ENCODE measurements at regions not wholly inside any gene's neighbourhood (a gene's known extent, or its start where the extent isn't known, plus 50 kb on each side); places are given as distances from the start of the nearest gene placed in this dataset.

DNA sequence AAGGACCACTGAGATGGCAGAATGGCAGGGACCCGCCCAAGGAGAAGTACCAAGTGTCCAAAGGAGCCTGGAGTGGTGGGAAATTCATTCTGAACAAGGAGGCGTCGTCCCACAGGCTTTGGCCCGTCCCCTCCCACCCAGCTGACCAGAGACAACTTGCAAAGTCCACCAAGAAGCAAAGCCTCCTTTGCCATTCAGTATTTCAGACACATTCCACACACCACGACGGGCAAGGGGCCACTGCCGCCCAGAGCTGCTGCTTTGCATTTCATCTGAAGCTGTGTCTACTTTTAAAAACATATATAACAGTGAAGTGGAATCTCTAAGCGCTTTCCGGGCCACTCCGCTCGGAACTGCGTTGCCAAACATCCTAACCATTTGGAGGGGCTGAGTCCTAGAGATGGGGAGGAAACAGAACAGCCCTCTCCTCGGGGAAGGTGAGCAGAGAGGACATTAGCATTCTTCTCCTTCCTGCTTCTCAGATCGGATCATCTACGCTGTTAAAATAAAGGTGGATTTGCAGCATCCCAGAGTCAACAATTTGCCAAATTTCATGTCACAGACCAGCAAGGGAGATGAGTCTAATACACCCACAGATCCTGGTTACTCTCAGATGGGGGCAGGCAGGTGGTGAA, 89.0 kb upstream of the ZNF507 start:
- Histone ChIP-seq H3K79me2 (ENCODE audit: insufficient read depth, low read length) (no peaks in the 10 kb centered on the region), H3K27me3 (ENCODE audit: control insufficient read depth in 1 of 2, insufficient read depth in 2 of 2, low read length in 2 of 2) (peaks cover 0 to 19% of the 10 kb centered on the region in 2 experiments; a peak in 1 of 5 replicates), H3K27ac (ENCODE audit: extremely low read length, insufficient read depth, low read length) (no peak overlapping the region), H3K9ac (ENCODE audit: insufficient read depth, low read depth, low read length) (no peak overlapping the region), H3K4me2 (ENCODE audit: low read depth, low read length) (no peak overlapping the region), H3K36me3 (replicated peaks in 1 of 2; ENCODE audit: control insufficient read depth in 1 of 2, insufficient read depth in 2 of 2, low read length in 2 of 2) (no peaks in the 10 kb centered on the region), H3K9me3 (ENCODE audit: low read length) (no peaks in the 10 kb centered on the region), H3K4me3 (replicated peaks in 1 of 3; ENCODE audit: insufficient read depth in 1 of 3, low read depth in 2 of 3, low read length in 3 of 3) (no peak overlapping the region), H3K4me1 (ENCODE audit: insufficient read depth, low read length) (no peaks in the 10 kb centered on the region), H4K20me1 (ENCODE audit: insufficient read depth, low read length) (no peaks in the 10 kb centered on the region), H2AFZ (ENCODE audit: low read length) (no peak overlapping the region)
- ChIA-PET CTCF (ENCODE audit: low intra/inter-chr PET ratio, low total read pairs) (no interaction called here), POLR2A (no interaction called here)
- no TSS peak for BruUV-seq (replicated peaks)
- FAIRE-seq (no peak), ATAC-seq (no peak), DNase-seq (ENCODE audit: low spot score) (no peak)
- intact Hi-C loops (cut with micrococcal nuclease; ENCODE audit: unreplicated experiment), result no loop called here
- WGBS (ENCODE audit: low lambda C conversion rate), result 35% methylated on average over 11 of the region's 15 CpGs
- TF ChIP-seq, protein P1, sequence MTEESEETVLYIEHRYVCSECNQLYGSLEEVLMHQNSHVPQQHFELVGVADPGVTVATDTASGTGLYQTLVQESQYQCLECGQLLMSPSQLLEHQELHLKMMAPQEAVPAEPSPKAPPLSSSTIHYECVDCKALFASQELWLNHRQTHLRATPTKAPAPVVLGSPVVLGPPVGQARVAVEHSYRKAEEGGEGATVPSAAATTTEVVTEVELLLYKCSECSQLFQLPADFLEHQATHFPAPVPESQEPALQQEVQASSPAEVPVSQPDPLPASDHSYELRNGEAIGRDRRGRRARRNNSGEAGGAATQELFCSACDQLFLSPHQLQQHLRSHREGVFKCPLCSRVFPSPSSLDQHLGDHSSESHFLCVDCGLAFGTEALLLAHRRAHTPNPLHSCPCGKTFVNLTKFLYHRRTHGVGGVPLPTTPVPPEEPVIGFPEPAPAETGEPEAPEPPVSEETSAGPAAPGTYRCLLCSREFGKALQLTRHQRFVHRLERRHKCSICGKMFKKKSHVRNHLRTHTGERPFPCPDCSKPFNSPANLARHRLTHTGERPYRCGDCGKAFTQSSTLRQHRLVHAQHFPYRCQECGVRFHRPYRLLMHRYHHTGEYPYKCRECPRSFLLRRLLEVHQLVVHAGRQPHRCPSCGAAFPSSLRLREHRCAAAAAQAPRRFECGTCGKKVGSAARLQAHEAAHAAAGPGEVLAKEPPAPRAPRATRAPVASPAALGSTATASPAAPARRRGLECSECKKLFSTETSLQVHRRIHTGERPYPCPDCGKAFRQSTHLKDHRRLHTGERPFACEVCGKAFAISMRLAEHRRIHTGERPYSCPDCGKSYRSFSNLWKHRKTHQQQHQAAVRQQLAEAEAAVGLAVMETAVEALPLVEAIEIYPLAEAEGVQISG (CRISPR knock-in tag; IDR thresholded peaks at IDR 0.05), result no peak
- TF ChIP-seq, protein P2, sequence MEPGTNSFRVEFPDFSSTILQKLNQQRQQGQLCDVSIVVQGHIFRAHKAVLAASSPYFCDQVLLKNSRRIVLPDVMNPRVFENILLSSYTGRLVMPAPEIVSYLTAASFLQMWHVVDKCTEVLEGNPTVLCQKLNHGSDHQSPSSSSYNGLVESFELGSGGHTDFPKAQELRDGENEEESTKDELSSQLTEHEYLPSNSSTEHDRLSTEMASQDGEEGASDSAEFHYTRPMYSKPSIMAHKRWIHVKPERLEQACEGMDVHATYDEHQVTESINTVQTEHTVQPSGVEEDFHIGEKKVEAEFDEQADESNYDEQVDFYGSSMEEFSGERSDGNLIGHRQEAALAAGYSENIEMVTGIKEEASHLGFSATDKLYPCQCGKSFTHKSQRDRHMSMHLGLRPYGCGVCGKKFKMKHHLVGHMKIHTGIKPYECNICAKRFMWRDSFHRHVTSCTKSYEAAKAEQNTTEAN (CRISPR knock-in tag; conservative IDR thresholded peaks at IDR 0.05), result no peak
- no peak for TF ChIP-seq ZNF253 (CRISPR knock-in tag; IDR thresholded peaks at IDR 0.05; ENCODE audit: borderline replicate concordance)
- no peak for TF ChIP-seq MED1 (CRISPR knock-in tag; IDR thresholded peaks at IDR 0.05)
- no peak for TF ChIP-seq SRSF1 (optimal IDR thresholded peaks at IDR 0.05; ENCODE audit: low read depth, low read length)
- TF ChIP-seq, protein P3, sequence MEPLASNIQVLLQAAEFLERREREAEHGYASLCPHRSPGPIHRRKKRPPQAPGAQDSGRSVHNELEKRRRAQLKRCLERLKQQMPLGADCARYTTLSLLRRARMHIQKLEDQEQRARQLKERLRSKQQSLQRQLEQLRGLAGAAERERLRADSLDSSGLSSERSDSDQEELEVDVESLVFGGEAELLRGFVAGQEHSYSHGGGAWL (CRISPR knock-in tag; IDR thresholded peaks at IDR 0.05), result no peak
- TF ChIP-seq SMYD3 (CRISPR knock-in tag; IDR thresholded peaks at IDR 0.05), result no peak
- no peak for TF ChIP-seq SSRP1 (CRISPR knock-in tag; IDR thresholded peaks at IDR 0.05)
- TF ChIP-seq KDM6A (CRISPR knock-in tag; IDR thresholded peaks at IDR 0.05; ENCODE audit: low read depth), result no peak
- TF ChIP-seq, protein P4, sequence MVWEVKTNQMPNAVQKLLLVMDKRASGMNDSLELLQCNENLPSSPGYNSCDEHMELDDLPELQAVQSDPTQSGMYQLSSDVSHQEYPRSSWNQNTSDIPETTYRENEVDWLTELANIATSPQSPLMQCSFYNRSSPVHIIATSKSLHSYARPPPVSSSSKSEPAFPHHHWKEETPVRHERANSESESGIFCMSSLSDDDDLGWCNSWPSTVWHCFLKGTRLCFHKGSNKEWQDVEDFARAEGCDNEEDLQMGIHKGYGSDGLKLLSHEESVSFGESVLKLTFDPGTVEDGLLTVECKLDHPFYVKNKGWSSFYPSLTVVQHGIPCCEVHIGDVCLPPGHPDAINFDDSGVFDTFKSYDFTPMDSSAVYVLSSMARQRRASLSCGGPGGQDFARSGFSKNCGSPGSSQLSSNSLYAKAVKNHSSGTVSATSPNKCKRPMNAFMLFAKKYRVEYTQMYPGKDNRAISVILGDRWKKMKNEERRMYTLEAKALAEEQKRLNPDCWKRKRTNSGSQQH (CRISPR knock-in tag; IDR thresholded peaks at IDR 0.05; ENCODE audit: low read depth), result no peak
- TF ChIP-seq, protein P5, sequence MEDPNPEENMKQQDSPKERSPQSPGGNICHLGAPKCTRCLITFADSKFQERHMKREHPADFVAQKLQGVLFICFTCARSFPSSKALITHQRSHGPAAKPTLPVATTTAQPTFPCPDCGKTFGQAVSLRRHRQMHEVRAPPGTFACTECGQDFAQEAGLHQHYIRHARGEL (CRISPR knock-in tag; IDR thresholded peaks at IDR 0.05), result no peak
- TF ChIP-seq, protein P6, sequence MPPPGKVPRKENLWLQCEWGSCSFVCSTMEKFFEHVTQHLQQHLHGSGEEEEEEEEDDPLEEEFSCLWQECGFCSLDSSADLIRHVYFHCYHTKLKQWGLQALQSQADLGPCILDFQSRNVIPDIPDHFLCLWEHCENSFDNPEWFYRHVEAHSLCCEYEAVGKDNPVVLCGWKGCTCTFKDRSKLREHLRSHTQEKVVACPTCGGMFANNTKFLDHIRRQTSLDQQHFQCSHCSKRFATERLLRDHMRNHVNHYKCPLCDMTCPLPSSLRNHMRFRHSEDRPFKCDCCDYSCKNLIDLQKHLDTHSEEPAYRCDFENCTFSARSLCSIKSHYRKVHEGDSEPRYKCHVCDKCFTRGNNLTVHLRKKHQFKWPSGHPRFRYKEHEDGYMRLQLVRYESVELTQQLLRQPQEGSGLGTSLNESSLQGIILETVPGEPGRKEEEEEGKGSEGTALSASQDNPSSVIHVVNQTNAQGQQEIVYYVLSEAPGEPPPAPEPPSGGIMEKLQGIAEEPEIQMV (CRISPR knock-in tag; IDR thresholded peaks at IDR 0.05; ENCODE audit: low read depth), result no peak
- no peak for TF ChIP-seq ZNF724P (CRISPR knock-in tag; IDR thresholded peaks at IDR 0.05; ENCODE audit: borderline replicate concordance)
- TF ChIP-seq ZNF333 (CRISPR knock-in tag; IDR thresholded peaks at IDR 0.05; ENCODE audit: borderline replicate concordance), result no peak
- TF ChIP-seq HNRNPLL (IDR thresholded peaks at IDR 0.05; ENCODE audit: low read depth, low read length, poor library complexity, severe bottlenecking), result no peak
- no peak for TF ChIP-seq ZC3H13 (CRISPR knock-in tag; IDR thresholded peaks at IDR 0.05)
- in situ Hi-C loops (cut with HindIII; ENCODE audit: extremely low pct_ligation_motif_present, low pct_unique_long_range_greater_than_20kb), result no loop called here

Measured in HepG2 (cell line).